BLaER1 (cell line): ENCODE measurements at regions not wholly inside any gene's neighbourhood (a gene's known extent, or its start where the extent isn't known, plus 50 kb on each side); places are given as distances from the start of the nearest gene placed in this dataset.
"Not testable (repeated sequence)": the region's sequence is repeated elsewhere in the genome, so short reads cannot be mapped to it uniquely, and the experiment has no call there.

ENCODE experiments used
- H3K27ac ChIP-seq: shearing (Covaris generic); formaldehyde crosslinking; 2 replicates; pipeline ENCODE4 v1.8.1; 2022
- H3K27me3 ChIP-seq: shearing (Covaris generic); formaldehyde crosslinking; 2 replicates; pipeline ENCODE4 v1.8.1; 2022
- H3K36me3 ChIP-seq: shearing (Covaris generic); formaldehyde crosslinking; 2 replicates; pipeline ENCODE4 v1.8.1; 2022
- H3K4me1 ChIP-seq: shearing (Covaris generic); formaldehyde crosslinking; 2 replicates; pipeline ENCODE4 v1.8.1; 2022
- H3K4me2 ChIP-seq: shearing (Covaris generic); formaldehyde crosslinking; 2 replicates; pipeline ENCODE4 v1.8.1; 2022
- H3K4me3 ChIP-seq: shearing (Covaris generic); formaldehyde crosslinking; 2 replicates; pipeline ENCODE4 v1.8.1; 2022
- H3K9ac ChIP-seq: shearing (Covaris generic); formaldehyde crosslinking; 2 replicates; pipeline ENCODE4 v1.8.1; 2022
- H3K9me3 ChIP-seq: shearing (Covaris generic); formaldehyde crosslinking; 2 replicates; pipeline ENCODE4 v1.8.1; 2022
- H4K20me1 ChIP-seq: shearing (Covaris generic); formaldehyde crosslinking; 2 replicates; pipeline ENCODE4 v1.8.1; 2022
- Cebpa-rat ChIP-seq: shearing (Covaris generic); IDR thresholded peaks from 2 replicates; pipeline ENCODE4 v1.8.1; 2022

DNA sequence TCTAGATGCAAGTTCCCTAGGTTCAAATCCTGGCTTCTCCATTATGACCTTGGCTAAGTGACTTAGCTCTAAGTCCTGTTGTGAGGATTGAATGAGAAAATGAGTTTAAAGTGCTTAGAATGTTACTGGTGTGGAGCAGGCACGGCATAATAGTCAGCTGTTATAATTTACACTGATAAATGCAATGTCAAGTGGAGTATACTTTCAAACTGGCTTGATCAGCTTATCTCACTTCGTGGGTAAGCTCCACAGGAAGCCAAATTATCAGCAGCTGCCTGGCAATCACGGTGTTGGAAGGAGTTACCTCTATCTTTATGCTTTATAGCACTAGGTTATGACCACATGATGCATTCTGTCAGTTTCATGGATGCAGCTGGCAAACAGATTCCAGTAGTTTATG is 272.8 kb downstream of the OLFM4 start:
- H3K4me2 ChIP-seq: no peak overlapping the region
- H3K9me3 ChIP-seq: no peaks in the 10 kb centered on the region
- no peak overlapping the region for H3K9ac ChIP-seq
- no peaks in the 10 kb centered on the region for H4K20me1 ChIP-seq
- TF ChIP-seq Cebpa-rat: no peak
- H3K36me3 ChIP-seq: no peaks in the 10 kb centered on the region
- H3K4me3 ChIP-seq: no peak overlapping the region
- no peak overlapping the region for H3K27ac ChIP-seq
- H3K4me1 ChIP-seq: no peaks in the 10 kb centered on the region
- H3K27me3 ChIP-seq: no peaks in the 10 kb centered on the region

DNA sequence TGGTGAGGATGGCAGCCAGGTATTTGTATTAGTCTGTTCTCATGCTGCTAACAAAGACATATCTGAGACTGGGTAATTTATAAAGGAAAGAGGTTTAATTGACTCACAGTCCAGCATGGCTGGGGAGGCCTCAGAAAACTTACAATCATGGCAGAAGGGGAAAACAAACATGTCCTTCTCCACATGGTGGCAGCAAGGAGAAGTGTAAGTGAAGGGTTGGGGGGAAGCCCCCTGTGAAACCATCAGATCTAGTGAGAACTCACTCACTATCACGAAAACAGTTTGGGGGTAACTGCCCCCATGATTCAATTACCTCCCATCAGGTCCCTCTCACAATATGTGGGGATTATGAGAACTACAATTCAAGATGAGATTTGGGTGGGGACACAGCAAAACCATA is 276.8 kb downstream of the OLFM4 start:
- not testable (repeated sequence) for H3K9me3 ChIP-seq, H4K20me1 ChIP-seq, H3K27ac ChIP-seq, H3K4me3 ChIP-seq, H3K36me3 ChIP-seq, H3K27me3 ChIP-seq, H3K4me2 ChIP-seq, H3K4me1 ChIP-seq, H3K9ac ChIP-seq

DNA sequence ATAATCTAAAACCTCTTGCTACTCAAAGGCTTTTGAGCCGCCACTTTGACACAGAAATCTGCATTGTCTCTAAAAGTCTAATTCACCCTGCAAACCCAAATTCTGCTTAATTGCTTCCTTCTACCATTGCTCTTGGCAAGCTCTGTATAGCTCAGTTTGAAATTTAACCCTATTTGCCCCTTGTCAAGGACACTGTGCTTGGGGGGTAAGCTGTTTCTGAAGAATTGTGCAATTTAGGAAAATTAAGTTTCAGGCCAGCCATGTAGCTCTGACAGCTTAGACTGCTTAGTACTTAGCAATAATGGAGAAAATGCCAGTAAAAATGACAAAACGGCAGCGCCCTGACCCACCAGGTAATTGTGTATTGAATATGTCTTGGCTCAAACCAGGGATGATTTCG is 282.2 kb downstream of the OLFM4 start:
- Histone ChIP-seq H3K9me3 (no peaks in the 10 kb centered on the region), H3K36me3 (no peaks in the 10 kb centered on the region), H4K20me1 (no peaks in the 10 kb centered on the region), H3K27me3 (no peaks in the 10 kb centered on the region), H3K4me2 (no peak overlapping the region), H3K9ac (no peak overlapping the region), H3K4me3 (no peak overlapping the region), H3K27ac (no peak overlapping the region), H3K4me1 (no peaks in the 10 kb centered on the region)
- no peak for TF ChIP-seq Cebpa-rat

DNA sequence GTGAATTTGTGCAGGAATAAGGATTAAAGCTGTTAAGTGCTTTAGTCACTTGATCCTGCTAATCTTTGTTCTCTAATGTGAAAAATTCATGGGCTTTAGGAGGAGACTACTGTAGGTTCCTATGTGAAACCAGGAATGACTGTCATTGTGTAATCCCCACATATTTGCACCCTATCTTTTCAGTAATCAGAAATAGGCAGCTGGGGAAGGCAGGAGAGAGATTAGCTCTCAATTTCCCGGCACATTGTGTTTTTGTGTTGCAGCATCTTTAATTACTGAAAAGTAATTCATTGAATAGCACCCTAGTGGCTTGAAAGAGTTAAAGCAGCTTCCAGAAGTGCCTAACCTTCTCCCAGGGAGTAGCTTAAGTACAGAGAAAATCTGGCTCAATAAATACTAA is 282.9 kb downstream of the OLFM4 start:
- no peak for TF ChIP-seq Cebpa-rat
- no peaks in the 10 kb centered on the region for H3K27me3 ChIP-seq
- no peak overlapping the region for H3K9ac ChIP-seq
- H3K4me1 ChIP-seq: no peaks in the 10 kb centered on the region
- H3K27ac ChIP-seq: no peak overlapping the region
- no peaks in the 10 kb centered on the region for H4K20me1 ChIP-seq
- H3K4me2 ChIP-seq: no peak overlapping the region
- H3K4me3 ChIP-seq: no peak overlapping the region
- H3K9me3 ChIP-seq: no peaks in the 10 kb centered on the region
- no peaks in the 10 kb centered on the region for H3K36me3 ChIP-seq

DNA sequence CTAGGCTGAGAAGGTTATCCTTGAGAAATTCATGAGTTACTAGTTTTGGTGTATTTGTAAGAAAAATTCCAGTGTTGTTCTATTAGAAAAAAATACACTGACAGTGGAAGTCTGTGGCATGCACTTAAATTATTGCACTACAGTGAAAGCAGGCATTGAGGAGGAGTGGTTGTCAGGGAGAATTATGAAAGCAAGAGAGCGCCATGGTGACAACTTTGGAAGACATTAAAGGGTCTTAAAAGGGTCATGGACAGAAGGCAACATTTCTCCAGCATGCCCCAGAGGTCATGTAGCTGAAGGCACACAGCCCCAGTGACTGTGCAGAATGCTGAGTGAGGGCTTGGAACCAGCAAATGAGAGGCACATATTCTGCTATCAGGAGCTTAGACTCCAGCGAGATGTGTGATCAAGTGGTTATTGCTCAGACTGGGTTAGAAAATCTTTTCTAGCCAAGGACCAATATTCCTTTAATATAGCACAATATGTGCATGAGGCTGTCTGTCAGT is 292.7 kb downstream of the OLFM4 start:
- Histone ChIP-seq H3K4me2 (no peak overlapping the region), H3K9ac (no peak overlapping the region)

DNA sequence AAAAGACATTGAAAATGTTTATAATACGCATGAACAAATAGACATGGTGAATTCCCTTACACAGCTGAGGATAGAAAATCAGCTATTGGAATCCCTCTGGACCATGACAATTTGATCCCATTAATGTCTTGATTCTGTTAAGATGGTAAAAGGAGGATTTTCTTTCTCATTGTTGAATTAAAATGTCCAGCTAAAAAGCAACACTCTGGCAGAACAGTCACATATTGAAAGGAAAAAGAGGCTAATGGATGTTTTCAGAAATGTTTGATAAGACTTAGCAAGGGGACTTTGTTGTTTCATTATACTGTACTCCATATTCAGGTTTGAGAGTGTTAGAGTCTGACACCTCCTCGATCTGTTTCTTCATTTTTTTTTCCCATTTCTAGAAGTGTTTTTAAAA is 296.0 kb downstream of the OLFM4 start:
- TF ChIP-seq Cebpa-rat: no peak

More for the DNA sequence above, 292.7 kb downstream of the OLFM4 start:
- H3K9me3 ChIP-seq: no peaks in the 10 kb centered on the region
- H4K20me1 ChIP-seq: no peaks in the 10 kb centered on the region
- TF ChIP-seq Cebpa-rat: no peak
- no peaks in the 10 kb centered on the region for H3K27me3 ChIP-seq
- H3K27ac ChIP-seq: no peak overlapping the region
- H3K4me1 ChIP-seq: no peaks in the 10 kb centered on the region
- H3K36me3 ChIP-seq: no peaks in the 10 kb centered on the region
- H3K4me3 ChIP-seq: no peak overlapping the region

GRCh38 chr13:53326716-53327115 is 298.1 kb downstream of the OLFM4 start:
- Histone ChIP-seq H3K9me3 (no peaks in the 10 kb centered on the region), H3K4me2 (no peak overlapping the region), H3K27me3 (no peaks in the 10 kb centered on the region), H3K9ac (no peak overlapping the region), H3K4me3 (no peak overlapping the region), H3K4me1 (no peaks in the 10 kb centered on the region), H3K27ac (no peak overlapping the region), H3K36me3 (no peaks in the 10 kb centered on the region), H4K20me1 (no peaks in the 10 kb centered on the region)
- no peak for TF ChIP-seq Cebpa-rat

More for the DNA sequence above, 296.0 kb downstream of the OLFM4 start:
- Histone ChIP-seq H4K20me1 (no peaks in the 10 kb centered on the region), H3K36me3 (no peaks in the 10 kb centered on the region), H3K27ac (no peak overlapping the region), H3K27me3 (no peaks in the 10 kb centered on the region), H3K9me3 (no peaks in the 10 kb centered on the region), H3K4me2 (no peak overlapping the region), H3K4me3 (no peak overlapping the region), H3K4me1 (no peaks in the 10 kb centered on the region), H3K9ac (no peak overlapping the region)

DNA sequence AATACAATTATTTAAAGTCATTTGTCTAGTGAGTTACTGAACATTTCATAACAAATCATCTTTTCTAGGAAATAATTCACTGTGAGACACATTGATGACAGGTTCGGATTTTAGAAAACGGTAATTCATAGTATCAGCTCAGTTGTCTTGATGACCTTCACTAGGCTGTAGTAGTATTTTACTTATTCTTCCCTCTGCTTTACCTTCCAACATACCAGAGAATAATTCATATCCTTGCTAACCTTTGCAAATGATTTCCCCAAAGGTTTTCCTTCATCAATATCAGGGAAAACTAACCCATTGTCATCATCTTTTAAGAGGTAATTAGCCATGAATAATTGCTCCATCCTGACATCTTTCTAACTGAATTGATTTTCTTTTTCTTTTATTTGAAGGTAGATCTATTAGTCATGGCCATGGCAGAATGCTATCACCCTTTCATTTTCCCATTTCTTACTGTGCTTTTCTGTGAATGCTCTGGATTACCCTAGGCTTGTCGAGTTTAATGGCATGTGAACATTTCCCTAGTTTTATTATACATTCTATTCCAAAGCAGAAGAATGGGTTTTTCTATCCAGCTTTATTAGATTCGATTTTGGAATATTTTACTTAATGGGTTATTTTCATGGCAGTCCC is 299.2 kb downstream of the OLFM4 start:
- Histone ChIP-seq H3K27me3 (no peaks in the 10 kb centered on the region), H3K4me2 (no peak overlapping the region), H3K27ac (no peak overlapping the region), H3K4me1 (no peaks in the 10 kb centered on the region), H3K9ac (no peak overlapping the region), H4K20me1 (no peaks in the 10 kb centered on the region), H3K36me3 (no peaks in the 10 kb centered on the region), H3K4me3 (no peak overlapping the region), H3K9me3 (no peaks in the 10 kb centered on the region)
- no peak for TF ChIP-seq Cebpa-rat

GRCh38 chr13:53336441-53337160 is 308.0 kb downstream of the OLFM4 start:
- H3K4me2 ChIP-seq: no peak overlapping the region

GRCh38 chr13:53338760-53339159 is 310.1 kb downstream of the OLFM4 start:
- Histone ChIP-seq H3K27me3 (no peaks in the 10 kb centered on the region), H3K9me3 (no peaks in the 10 kb centered on the region)
- TF ChIP-seq Cebpa-rat: no peak

More at GRCh38 chr13:53336441-53337160, 308.0 kb downstream of the OLFM4 start:
- no peak overlapping the region for H3K27ac ChIP-seq
- H3K9ac ChIP-seq: no peak overlapping the region
- TF ChIP-seq Cebpa-rat: no peak
- H3K4me1 ChIP-seq: no peaks in the 10 kb centered on the region
- H3K4me3 ChIP-seq: no peak overlapping the region
- no peaks in the 10 kb centered on the region for H3K9me3 ChIP-seq
- H3K27me3 ChIP-seq: no peaks in the 10 kb centered on the region
- no peaks in the 10 kb centered on the region for H3K36me3 ChIP-seq
- H4K20me1 ChIP-seq: no peaks in the 10 kb centered on the region

More at GRCh38 chr13:53338760-53339159, 310.1 kb downstream of the OLFM4 start:
- H3K4me2 ChIP-seq: no peak overlapping the region
- no peak overlapping the region for H3K9ac ChIP-seq
- H4K20me1 ChIP-seq: no peaks in the 10 kb centered on the region
- no peaks in the 10 kb centered on the region for H3K4me1 ChIP-seq
- H3K36me3 ChIP-seq: no peaks in the 10 kb centered on the region
- H3K4me3 ChIP-seq: no peak overlapping the region
- no peak overlapping the region for H3K27ac ChIP-seq
